WI38 (cell line): ENCODE measurements at regions not wholly inside any gene's neighbourhood (a gene's known extent, or its start where the extent isn't known, plus 50 kb on each side); places are given as distances from the start of the nearest gene placed in this dataset.

Source experiments
- H3K4me3 ChIP-seq: 2 replicates; pipeline ENCODE4 v1.5.1; 2011; ENCODE audit warnings: low read depth, mild to moderate bottlenecking, control low read depth, low read length
- TF ChIP-seq, protein P1 (sequence below): IDR thresholded peaks from 2 replicates; pipeline ENCODE4 v1.5.1; 2012; ENCODE audit warnings: low read depth, mild to moderate bottlenecking, control low read depth, low read length

DNA sequence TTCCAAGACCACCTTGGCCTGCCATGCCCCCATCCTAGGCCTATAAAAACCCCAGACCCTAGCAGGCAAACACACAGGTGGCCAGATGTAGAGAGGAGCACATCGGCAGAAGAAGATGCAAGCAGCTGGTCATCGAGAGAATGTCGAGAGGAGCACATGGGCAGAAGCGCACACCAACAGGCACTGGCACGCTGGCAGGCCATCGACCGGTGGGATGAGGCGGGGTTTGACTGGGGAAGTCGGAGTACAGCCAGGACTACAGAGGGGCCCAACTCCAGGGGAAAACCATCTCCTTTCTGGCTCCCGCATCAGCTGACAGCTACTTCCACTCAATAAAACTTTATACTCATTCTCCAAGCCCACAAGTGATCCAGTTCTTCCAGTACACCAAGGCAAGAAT lies 283.1 kb upstream of the RGMB start:
- TF ChIP-seq, protein P1, sequence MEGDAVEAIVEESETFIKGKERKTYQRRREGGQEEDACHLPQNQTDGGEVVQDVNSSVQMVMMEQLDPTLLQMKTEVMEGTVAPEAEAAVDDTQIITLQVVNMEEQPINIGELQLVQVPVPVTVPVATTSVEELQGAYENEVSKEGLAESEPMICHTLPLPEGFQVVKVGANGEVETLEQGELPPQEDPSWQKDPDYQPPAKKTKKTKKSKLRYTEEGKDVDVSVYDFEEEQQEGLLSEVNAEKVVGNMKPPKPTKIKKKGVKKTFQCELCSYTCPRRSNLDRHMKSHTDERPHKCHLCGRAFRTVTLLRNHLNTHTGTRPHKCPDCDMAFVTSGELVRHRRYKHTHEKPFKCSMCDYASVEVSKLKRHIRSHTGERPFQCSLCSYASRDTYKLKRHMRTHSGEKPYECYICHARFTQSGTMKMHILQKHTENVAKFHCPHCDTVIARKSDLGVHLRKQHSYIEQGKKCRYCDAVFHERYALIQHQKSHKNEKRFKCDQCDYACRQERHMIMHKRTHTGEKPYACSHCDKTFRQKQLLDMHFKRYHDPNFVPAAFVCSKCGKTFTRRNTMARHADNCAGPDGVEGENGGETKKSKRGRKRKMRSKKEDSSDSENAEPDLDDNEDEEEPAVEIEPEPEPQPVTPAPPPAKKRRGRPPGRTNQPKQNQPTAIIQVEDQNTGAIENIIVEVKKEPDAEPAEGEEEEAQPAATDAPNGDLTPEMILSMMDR: no peak
- no peak overlapping the region for H3K4me3 ChIP-seq

DNA sequence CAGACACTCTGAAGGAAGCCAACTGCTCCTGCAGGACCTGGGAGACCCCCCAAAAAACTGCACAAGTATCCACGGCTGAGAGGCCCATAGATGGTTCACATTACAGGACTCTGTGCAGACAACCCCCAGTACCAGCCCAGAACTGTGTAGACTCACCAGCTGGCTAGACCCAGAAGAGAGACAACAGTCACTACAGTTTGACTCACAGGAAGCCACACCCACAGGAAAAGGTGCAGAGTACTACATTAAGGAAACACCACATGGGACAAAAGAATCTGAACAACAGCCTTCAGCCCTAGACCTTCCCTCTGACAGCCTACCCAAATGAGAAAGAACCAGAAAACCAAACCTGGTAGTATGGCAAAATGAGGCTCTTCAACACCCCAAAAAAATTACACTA lies 281.2 kb upstream of the RGMB start:
- no peak overlapping the region for H3K4me3 ChIP-seq
- TF ChIP-seq, protein P1: no peak

DNA sequence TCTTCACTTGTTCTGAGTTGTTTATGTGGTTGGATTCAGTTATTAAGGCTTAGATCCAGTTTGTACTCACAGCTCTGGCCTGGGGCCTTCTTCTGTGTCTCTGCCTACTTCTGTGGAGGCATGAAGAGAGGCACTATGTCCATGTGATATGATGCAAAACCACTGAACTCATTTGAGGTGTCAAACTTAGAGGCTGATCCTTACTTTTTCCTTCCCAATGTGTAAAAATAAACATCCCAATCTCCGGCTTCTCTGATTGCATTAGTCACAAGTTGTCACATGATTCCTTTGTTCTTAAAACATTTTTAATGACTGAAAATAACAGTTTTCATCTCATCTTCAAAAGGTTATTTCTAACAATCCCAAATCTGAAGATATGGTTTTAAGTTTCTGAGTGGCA lies 276.0 kb upstream of the RGMB start:
- TF ChIP-seq, protein P1: no peak
- no peak overlapping the region for H3K4me3 ChIP-seq

DNA sequence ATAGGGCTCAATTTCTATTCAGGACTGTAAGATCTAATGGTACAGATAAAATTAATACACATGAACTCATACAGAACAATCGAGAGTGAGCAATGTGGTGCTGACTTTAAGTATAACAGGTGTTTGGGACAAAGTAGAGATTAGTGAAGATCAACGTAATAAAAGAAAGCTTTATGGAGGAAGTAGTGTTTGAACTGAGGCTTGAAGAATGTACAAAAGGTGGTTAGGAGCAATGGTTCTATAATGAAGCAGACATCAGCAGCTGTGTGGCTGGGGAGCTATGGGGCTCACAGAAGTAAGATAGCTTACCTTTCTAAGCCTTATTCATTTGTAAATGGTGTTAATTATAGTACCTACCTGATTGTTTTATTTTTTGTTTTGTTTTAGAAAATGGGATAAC lies 275.4 kb upstream of the RGMB start:
- no peak overlapping the region for H3K4me3 ChIP-seq
- TF ChIP-seq, protein P1: no peak

DNA sequence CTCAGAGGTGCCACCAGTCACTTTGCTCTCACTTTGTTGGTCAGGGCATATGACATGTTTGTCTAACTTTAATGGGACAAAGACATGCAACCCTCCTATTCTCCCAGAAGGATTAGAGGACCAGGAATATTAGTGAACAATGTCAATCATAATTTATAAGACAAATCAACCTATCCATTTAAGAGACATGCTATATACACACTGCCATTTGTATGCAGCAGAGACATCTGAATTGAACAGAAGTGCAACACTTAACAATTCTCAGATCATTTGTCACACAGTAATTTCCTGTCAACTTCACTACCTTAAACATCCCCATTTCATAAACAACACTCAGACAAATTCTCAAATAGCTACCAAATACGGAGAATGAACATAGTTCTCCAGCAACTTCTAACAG lies 273.6 kb upstream of the RGMB start:
- no peak overlapping the region for H3K4me3 ChIP-seq
- TF ChIP-seq, protein P1: no peak

DNA sequence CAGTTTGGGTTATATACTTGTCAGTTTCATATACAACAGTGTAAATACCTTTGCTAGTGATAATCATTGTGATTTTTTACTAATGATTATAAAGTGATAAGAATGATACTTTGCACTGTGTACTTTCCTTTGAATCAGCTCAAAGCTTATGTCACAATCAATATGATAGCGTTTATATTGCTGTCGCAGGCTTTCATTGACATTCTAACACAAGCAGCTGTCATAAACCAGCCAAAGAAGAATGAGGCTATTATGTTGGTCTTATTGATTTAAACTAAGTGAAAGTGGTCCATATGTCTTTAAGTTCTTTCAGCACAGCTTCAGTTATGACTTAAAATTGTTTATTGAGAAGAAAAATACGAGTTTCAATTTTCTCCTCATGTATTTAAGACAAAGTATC lies 272.7 kb upstream of the RGMB start:
- no peak overlapping the region for H3K4me3 ChIP-seq
- TF ChIP-seq, protein P1: no peak

DNA sequence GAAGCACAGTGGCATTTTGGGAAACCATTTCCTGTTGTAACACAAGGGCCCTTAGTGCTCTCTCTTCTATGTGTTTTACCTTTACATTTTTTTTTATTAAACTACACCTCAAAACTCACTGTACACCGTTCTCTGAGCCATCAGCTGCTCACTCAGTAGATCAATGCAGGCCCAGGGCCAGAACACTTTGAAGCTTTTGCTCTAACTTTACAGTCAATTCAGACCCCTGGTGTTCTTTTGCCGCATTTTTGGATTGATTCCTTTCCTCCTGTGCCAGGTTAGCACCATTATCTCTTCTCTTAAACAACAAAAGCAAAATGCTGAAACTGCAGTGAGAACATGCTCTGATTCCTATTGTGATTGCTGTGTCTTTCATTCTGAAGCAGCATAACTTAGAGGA lies 269.8 kb upstream of the RGMB start:
- TF ChIP-seq, protein P1: no peak
- no peak overlapping the region for H3K4me3 ChIP-seq
